HG03066 (cell line): ENCODE measurements at regions not wholly inside any gene's neighbourhood (a gene's known extent, or its start where the extent isn't known, plus 50 kb on each side); places are given as distances from the start of the nearest gene placed in this dataset.
"Not testable (repeated sequence)": the region's sequence is repeated elsewhere in the genome, so short reads cannot be mapped to it uniquely, and the experiment has no call there.

Source experiments
- ATAC-seq: cut with Tn5 transposase; IDR thresholded peaks from one replicate; pipeline ENCODE4 v1.9.1; 2021; ENCODE audit warnings: low read depth; ENCODE audit not compliant: unreplicated experiment

- no peak for ATAC-seq
Observed at GRCh38 chr12:75812271-75813018, 219.1 kb downstream of the PHLDA1 start.

GRCh38 chr12:75809746-75810145 is 221.8 kb downstream of the PHLDA1 start:
- no peak for ATAC-seq

- ATAC-seq, result no peak
Observed at GRCh38 chr12:75807494-75807893, 224.1 kb downstream of the PHLDA1 start.

- ATAC-seq, result no peak
Observed at GRCh38 chr12:75805905-75806304, 225.7 kb downstream of the PHLDA1 start.

GRCh38 chr12:75805320-75805719 is 226.3 kb downstream of the PHLDA1 start:
- ATAC-seq, result no peak

GRCh38 chr12:75798136-75798926 is 233.2 kb downstream of the PHLDA1 start:
- ATAC-seq, result no peak

- ATAC-seq, result no peak
Observed at GRCh38 chr12:75795125-75795524, 236.5 kb downstream of the PHLDA1 start.

- ATAC-seq, result no peak
Observed at GRCh38 chr12:75792687-75793086, 238.9 kb downstream of the PHLDA1 start.

GRCh38 chr12:75790219-75790618 is 241.4 kb downstream of the PHLDA1 start:
- ATAC-seq, result no peak

- ATAC-seq, result not testable (repeated sequence)
Observed at GRCh38 chr12:75787146-75787545, 244.4 kb downstream of the PHLDA1 start.

- ATAC-seq, result no peak
Observed at GRCh38 chr12:75786070-75786469, 245.5 kb downstream of the PHLDA1 start.

GRCh38 chr12:75784591-75784990 is 247.0 kb downstream of the PHLDA1 start:
- ATAC-seq, result no peak

- no peak for ATAC-seq
Observed at GRCh38 chr12:75783093-75783877, 248.3 kb downstream of the PHLDA1 start.

GRCh38 chr12:75782069-75782581 is 249.5 kb downstream of the PHLDA1 start:
- ATAC-seq, result no peak

GRCh38 chr12:75781532-75782046 is 250.0 kb downstream of the PHLDA1 start:
- no peak for ATAC-seq

GRCh38 chr12:75779891-75780496 is 251.6 kb downstream of the PHLDA1 start:
- no peak for ATAC-seq

- no peak for ATAC-seq
Observed at GRCh38 chr12:75774261-75775052, 257.1 kb downstream of the PHLDA1 start.

- no peak for ATAC-seq
Observed at GRCh38 chr12:75773377-75773776, 258.2 kb downstream of the PHLDA1 start.

GRCh38 chr12:75771023-75771422 is 259.6 kb upstream of the KRR1 start:
- ATAC-seq, result no peak
